AG04449 (cell line): ENCODE measurements at regions not wholly inside any gene's neighbourhood (a gene's known extent, or its start where the extent isn't known, plus 50 kb on each side); places are given as distances from the start of the nearest gene placed in this dataset.

Source experiments
- CTCF ChIA-PET: fragments of 350-600 bp; formaldehyde crosslinking; extraction: SDS; loops from one replicate; lab custom pipeline; 2021; ENCODE audit warnings: antibody characterized with exemption; lab: Yijun Ruan, JAX
- POLR2A ChIA-PET: fragments of 400-600, 350-600 bp; formaldehyde crosslinking; extraction: SDS; loops from one replicate; lab custom pipeline; 2020; ENCODE audit warnings: antibody characterized with exemption, inconsistent platforms; lab: Yijun Ruan, JAX
- DNase-seq: peaks from one replicate; pipeline ENCODE4 v3.0.0-alpha.2; 2010; ENCODE audit warnings: low read depth, low spot score
- H3K4me3 ChIP-seq: 2 replicates; pipeline ENCODE4 v1.5.1; 2011; ENCODE audit warnings: low read depth, mild to moderate bottlenecking, control low read depth, low read length
- TF ChIP-seq, protein P1 (sequence below): IDR thresholded peaks from one replicate; pipeline ENCODE4 v1.5.1; 2011; ENCODE audit warnings: mild to moderate bottlenecking, moderate library complexity, low read length, control low read depth, inconsistent platforms; ENCODE audit not compliant: insufficient read depth; ENCODE audit errors: missing control alignments

DNA sequence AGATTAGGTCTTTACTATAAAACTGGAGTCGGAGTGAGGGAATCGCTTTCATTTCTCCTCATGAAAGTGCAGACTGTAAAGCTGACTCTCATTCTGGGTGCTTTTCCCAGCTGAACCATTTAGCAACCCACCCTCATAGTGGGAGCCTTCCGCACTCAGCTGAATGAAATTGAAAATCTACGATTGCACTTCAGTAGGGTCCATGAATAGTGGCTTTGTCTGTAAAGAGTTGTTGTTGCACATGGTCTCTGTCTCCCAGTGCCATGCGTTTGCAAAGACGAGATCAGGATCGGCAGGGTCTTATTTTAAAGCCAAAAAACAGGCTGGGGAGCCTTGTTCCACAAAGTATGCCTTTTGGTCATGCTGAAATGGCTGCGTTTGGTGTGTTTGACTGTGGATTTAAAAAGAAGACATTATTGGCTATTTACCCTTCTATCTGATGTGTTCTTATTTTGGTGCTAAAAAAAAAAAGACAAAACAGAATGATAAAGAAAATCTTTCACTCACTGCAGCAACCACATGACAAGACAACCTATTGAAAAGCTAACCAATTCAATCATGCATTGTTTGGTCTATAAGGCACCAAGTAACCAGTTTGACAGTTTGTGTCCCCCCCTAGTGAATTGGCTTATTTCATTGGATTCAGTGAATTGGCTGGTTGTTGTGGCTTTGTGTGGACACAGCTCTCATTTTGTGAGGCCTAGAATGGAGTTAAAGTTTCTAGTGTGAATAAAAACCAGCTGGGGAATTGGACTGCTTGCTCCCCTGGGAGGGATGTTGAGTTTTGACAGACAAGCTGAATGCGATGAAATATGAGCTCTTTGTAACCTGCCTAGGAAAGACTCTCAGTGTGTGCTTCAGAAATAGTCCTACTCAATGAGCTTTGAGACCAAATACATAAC lies 65.6 kb downstream of the ARHGAP35 start:
- POLR2A ChIA-PET: interaction anchor here (1.0 kb wide), 1 partner anchor 46 kb away, joined by 4 read pairs; no protein-coding TSS in a partner anchor
- DNase-seq: no peak
- CTCF ChIA-PET: interaction anchor here (1.0 to 2.5 kb wide), 7 partner anchors 12 to 112 kb away, joined by 3 to 7 read pairs (median 3); no protein-coding TSS in a partner anchor
- TF ChIP-seq, protein P1, sequence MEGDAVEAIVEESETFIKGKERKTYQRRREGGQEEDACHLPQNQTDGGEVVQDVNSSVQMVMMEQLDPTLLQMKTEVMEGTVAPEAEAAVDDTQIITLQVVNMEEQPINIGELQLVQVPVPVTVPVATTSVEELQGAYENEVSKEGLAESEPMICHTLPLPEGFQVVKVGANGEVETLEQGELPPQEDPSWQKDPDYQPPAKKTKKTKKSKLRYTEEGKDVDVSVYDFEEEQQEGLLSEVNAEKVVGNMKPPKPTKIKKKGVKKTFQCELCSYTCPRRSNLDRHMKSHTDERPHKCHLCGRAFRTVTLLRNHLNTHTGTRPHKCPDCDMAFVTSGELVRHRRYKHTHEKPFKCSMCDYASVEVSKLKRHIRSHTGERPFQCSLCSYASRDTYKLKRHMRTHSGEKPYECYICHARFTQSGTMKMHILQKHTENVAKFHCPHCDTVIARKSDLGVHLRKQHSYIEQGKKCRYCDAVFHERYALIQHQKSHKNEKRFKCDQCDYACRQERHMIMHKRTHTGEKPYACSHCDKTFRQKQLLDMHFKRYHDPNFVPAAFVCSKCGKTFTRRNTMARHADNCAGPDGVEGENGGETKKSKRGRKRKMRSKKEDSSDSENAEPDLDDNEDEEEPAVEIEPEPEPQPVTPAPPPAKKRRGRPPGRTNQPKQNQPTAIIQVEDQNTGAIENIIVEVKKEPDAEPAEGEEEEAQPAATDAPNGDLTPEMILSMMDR: no peak
- H3K4me3 ChIP-seq: no peak overlapping the region

GRCh38 chr19:46927106-46927505 lies 66.3 kb downstream of the ARHGAP35 start:
- ChIA-PET CTCF (interaction anchor here (1.1 to 2.5 kb wide), 4 partner anchors 11 to 111 kb away, joined by 3 to 5 read pairs (median 3); no protein-coding TSS in a partner anchor), POLR2A (no interaction called here)
- DNase-seq: no peak
- no peak overlapping the region for H3K4me3 ChIP-seq
- TF ChIP-seq, protein P1: no peak

DNA sequence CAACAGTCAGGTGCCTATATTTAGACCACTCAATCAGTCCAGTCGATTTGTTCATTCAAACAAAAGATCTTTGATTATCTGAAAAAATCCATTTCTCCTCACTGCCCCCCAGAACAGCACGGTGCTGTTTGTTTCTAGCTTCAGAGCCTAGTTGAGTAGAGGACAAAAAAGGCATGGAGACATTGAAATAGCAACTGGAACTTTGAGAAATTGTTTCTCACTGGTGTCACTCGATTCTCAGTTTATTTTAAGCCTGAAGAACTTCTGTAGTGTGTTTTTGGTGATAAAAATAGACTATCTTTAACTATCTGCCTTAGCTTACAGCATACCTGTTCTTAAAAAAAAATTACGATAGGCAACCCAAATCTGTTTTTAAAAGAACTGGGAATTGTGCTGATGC lies 67.1 kb downstream of the ARHGAP35 start:
- POLR2A ChIA-PET: no interaction called here
- TF ChIP-seq, protein P1: no peak
- DNase-seq: no peak
- no peak overlapping the region for H3K4me3 ChIP-seq
- CTCF ChIA-PET: interaction anchor here (0.8 to 2.6 kb wide), 6 partner anchors 8 to 110 kb away, joined by 3 to 9 read pairs (median 3); no protein-coding TSS in a partner anchor

DNA sequence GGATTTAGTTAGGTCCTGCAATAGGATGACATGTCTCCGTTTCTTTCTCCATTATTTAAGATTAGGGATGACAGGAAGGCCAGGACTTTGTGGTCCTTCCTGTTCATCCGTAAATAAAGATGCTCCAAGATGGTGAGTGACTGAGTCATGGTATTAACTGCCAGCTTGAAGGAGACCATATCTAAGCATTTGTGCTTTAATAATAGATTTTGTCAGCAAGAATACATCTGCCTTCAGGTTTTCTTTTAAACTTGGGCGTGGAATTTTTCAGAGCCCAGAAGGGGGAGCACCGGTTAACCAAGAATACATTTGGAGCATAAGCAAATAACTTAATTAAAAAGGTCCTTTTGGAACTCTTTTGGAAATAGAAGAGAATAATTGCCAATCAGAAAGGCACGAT lies 68.2 kb downstream of the ARHGAP35 start:
- TF ChIP-seq, protein P1: no peak
- CTCF ChIA-PET: interaction anchor here (0.8 to 2.6 kb wide), 2 partner anchors 9 to 12 kb away, joined by 3 to 9 read pairs; no protein-coding TSS in a partner anchor
- no peak for DNase-seq
- no peak overlapping the region for H3K4me3 ChIP-seq
- POLR2A ChIA-PET: no interaction called here

GRCh38 chr19:46931202-46931601 lies 70.4 kb downstream of the ARHGAP35 start:
- POLR2A ChIA-PET: no interaction called here
- CTCF ChIA-PET: interaction anchor here (1.2 to 1.5 kb wide), 4 partner anchors 10 to 59 kb away, joined by 3 to 6 read pairs (median 4); no protein-coding TSS in a partner anchor
- TF ChIP-seq, protein P1: no peak
- no peak overlapping the region for H3K4me3 ChIP-seq
- DNase-seq: no peak

DNA sequence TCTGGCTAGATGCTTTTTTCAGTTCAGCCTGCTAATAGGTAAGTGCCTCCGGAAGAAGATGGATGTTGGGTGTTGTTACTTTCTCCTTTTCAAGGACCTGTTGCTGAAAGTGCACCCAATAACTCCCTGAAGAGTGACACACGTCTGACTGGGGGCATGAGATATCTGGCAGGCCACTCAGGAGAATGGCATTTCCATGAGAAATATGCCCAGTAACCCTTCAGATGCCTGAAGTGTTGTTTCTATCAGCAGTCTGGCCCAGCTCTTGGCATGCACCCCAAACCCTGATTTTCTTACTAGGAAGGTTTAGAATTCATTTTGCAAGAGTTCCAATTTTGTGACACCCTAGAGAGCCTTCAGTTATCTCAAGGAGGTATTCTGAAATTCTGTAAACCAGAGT lies 71.5 kb downstream of the ARHGAP35 start:
- ChIA-PET POLR2A (no interaction called here), CTCF (interaction anchor here (1.2 to 1.3 kb wide), 2 partner anchors 9 kb away, joined by 4 read pairs; no protein-coding TSS in a partner anchor)
- no peak for DNase-seq
- TF ChIP-seq, protein P1: no peak
- no peak overlapping the region for H3K4me3 ChIP-seq
